GM18951 (cell line): ENCODE measurements at regions not wholly inside any gene's neighbourhood (a gene's known extent, or its start where the extent isn't known, plus 50 kb on each side); places are given as distances from the start of the nearest gene placed in this dataset.
"Not testable (repeated sequence)": the region's sequence is repeated elsewhere in the genome, so short reads cannot be mapped to it uniquely, and the experiment has no call there.

Experiments
- POLR2A ChIP-seq: IDR thresholded peaks from 4 replicates; pipeline ENCODE4 v1.6.1; 2011; ENCODE audit warnings: mild to moderate bottlenecking; ENCODE audit not compliant: insufficient read length, insufficient read depth; ENCODE audit errors: extremely low read depth
- in situ Hi-C: fragments of 300-500 bp; cut with MboI; formaldehyde crosslinking; loops from one replicate; pipeline ENCODE4 v1.12.0; 2022; ENCODE audit warnings: low sequenced_read_pairs, mixed read lengths, inconsistent platforms; ENCODE audit not compliant: unreplicated experiment

DNA sequence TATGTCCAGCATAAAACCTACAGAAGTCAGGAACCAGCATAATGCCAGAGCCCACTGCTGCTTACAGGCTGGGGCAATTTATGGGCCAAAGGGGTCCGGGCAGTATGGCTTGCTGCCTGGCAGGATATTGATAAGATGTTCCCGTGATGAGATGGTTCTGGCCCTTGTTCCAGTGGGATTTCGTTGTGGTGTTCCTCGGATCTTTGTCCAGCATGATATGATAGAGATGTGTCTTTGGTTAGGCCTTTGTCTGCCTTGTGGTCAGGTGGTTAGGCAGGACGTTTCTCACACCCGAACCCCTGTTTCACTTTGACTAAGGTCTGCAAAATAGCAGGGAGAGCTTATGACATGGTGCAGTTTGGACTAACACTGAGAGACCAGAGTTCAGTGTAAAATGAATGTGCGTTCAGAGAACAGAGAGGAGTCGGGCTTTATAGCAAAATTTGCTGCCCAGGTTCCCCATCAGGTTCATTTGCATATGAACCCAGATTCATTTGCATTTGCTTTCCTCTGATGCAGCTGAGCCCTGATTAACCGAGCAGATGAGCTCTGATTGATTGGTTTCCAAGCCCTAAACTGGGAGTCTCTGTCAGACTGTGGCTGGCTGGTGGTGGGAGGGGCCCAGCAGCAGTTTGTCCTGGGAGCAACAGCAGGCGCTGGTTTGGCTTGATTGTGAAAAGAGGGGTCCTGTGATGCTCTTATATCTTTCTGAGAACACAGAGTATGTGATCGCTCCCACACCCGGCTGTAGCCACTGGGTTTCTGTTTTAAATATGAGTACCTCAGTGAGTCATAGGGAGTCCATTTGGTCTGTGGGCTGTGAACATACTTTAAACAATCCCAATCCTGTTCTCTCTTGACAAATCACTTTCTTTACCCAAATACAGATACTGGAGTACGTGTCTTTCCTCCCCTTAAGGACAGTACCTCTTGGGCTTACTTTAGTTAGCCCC lies 156.3 kb upstream of the PZP start:
- no peak for TF ChIP-seq POLR2A
- in situ Hi-C loops, result no loop called here

DNA sequence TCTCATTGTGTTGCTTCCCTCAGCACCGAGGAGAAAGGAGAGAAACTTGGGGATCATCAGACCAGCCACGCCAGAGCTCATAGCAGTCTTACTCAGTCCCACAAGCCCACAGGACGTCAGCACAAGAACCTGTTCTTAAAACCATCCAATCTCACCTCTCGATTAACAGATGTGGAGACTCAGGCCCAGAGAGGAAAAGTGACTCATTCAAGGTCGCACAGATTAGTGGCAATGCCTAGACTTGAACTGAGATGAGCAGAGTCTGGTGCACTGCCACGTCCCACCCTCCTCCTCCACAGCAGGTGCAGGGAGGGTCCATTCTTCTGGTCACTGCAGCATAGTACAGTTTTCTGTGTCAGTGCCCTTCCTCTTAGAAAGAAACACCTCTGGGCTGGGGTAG lies 154.9 kb upstream of the PZP start:
- no peak for TF ChIP-seq POLR2A
- in situ Hi-C loops, result no loop called here

DNA sequence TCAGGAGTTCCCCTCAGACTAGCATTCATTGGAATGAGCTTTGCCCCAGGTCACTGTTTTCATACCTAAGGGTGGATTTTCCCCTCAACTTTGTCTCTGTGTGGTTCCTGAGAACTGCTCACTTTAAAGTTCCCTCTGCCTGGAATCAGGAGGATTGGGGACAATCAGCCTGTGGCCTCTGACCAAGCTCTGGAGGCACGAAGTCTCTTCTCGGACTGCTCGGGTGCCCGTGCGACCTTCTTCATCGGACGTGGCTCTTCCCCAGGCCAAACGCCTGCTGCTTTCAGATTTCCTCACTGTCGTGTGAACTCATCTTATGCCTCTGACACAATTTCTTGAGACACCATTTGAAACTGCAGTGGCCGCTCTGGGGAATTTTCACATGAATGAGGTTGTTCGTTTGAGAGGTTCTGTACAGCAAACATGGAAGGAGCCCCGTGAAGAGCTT lies 153.7 kb upstream of the PZP start:
- in situ Hi-C loops, result no loop called here
- no peak for TF ChIP-seq POLR2A

DNA sequence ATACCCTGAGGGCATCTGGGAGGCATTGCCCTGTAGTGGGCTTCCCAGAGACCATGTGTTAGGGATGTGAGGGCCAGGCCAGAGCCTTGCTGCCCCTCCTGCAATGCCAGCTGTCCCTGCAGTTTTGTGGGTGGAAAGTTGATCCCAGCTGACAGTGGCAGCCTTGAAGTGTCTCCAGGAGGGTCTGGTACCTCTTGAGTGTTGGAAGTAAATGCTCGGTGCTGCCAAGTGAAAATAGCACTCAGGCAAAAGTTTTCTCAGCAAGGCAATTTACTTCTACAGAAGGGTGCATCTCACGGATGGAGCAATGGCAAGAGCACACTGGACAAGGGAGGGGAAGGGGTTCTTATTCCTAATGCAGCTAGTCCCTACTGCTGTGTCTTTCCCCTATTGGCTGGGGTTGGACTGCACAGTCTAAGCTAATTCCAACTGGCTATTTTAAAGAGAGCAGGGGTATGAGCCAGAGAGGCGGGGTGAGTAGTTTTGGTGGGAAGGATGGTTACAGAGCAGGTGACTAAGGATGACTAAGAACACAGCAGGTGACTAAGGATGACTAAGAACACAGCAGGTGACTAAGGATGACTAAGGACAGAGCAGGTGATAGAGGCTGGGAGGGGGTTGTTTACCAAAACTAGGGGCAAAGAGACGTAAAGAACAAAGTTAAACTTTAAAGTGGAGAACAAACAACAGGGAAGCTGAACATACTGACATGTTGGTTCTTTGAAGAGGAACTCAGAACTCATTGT lies 146.0 kb upstream of the PZP start:
- in situ Hi-C loops, result not testable (repeated sequence)

DNA sequence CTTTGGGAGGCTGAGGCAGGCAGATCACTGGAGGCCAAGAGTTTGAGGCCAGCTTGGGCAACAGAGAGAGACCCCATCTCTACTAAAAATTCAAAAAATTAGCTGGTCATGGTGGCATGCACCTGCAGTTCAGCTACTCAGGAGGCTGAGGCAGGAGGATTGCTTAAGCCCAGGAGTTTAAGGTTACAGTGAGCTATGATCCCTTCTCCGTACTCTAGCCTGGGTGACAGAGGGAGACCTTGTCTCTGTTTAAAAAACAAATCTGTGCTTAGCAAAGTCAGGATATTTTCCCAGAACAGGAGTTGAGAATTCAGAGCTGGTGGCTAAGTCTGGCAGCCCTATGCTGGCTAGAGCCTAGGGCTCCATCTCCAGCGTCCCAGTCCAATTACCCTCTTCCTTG lies 142.9 kb upstream of the PZP start:
- no peak for TF ChIP-seq POLR2A
- in situ Hi-C loops, result no loop called here

DNA sequence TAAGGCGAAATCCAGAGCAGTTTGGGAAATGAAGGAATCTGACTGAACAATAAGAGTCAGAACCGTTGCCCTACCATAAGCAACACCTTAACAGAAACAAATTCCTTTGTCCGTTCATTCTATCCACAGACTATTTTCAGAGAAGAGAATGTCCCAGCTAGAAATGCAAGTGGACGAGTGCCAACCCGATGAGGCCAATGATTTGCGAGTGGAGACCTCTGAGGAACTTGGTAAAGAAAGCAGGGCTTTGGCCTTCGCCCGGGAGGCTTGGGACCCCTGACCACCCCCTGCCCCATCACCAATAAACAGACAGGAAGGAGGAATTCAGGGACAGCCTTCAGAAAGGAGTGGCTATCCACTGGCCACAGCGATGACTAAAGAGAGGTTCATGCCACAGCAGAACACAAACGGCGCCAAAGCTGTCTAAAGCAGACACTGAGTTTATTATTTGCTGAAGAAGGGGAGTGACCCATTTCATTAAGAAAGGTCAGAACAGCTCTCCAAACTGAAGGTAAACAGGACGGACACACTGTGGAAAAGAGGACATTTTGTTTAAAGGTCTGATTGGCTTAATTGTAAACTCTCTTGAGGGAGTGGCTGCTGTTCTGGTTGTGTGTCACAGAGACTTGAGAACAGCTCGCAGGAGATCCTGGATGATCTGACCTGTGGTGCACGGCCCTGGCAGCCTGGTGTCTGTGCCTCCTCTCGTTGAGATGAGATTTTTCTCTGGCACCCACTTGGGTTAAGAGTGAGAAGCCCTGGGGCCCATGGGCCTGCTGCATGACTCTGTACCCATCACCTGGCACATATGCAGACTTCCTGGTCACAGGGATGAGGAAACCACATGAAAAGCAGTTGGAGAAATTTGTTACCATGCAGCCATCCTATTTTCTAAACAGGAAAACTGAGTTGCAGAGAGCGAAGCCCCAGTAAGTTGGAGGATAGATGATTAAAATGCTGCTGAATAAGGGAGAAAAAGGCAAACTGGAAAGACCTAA lies 142.0 kb upstream of the PZP start:
- in situ Hi-C loops, result loop anchor here (25.0 kb wide), 1 partner anchor 287 kb away; no protein-coding TSS in a partner anchor
- no peak for TF ChIP-seq POLR2A

DNA sequence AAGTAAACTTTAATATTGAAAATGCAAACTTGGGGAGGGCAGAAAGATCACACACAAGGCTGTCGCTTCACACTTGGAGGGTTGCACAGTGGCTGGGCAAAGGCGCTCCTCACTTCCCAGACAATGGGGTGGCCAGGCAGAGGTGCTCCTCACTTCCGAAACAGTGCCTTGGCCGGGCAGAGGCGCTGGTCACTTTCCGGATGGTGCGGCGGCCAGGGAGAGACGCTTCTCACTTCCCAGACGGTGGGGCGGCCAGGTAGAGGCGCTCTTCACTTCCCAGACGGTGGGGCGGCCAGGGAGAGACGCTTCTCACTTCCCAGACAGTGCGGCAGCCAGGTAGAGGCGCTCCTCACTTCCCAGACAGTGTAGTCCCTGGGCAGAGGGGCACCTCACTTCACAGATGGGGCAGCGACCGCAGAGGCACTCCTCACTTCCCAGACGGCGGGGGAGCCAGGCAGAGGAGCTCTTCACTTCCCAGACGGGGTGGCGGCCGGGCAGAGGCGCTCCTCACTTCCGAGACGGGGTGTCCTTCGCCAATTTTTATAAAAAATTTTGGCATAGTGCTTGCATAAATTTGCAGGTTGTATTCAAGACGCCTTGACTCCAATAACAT lies 140.8 kb upstream of the PZP start:
- no peak for TF ChIP-seq POLR2A
- in situ Hi-C loops, result loop anchor here (25.0 kb wide), 1 partner anchor 288 kb away; no protein-coding TSS in a partner anchor

DNA sequence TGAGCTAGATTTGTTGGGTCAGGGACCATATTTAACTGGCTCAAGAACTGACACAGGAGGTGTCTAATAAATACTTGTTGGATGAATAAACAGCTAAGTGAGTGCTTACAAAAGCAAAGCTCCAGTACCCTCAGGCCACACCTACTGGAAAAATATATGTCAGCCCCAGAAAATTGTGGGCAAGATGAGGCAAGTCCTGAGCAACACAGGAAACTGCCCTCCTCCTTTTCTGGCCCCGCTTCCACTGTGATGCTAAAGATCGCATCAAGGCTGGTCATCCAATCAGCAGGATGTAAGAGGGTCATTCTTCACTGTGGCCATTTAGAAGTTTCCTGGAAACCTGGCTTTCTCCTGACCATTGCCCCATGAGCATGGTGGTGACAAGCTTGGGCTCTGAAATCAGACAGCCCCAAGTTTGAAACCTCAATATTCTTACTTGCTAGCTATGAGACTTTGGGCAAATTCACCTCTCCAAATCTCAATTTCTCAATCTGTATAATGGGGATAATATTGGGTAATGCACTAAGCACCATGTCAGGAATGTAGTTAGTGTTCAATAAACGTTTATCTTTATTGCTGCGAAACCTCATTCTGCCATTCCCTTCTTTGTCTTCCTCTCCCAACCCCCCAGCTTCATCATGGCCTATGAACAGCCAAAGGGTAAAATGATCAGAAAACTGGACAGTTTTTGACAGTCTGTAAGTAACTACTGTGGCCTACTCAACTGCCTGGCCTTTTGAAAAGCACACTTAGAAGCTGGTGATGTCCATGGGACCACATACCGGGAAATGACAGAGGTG lies 139.3 kb upstream of the PZP start:
- no peak for TF ChIP-seq POLR2A
- in situ Hi-C loops, result loop anchor here (25.0 kb wide), 1 partner anchor 290 kb away; no protein-coding TSS in a partner anchor

DNA sequence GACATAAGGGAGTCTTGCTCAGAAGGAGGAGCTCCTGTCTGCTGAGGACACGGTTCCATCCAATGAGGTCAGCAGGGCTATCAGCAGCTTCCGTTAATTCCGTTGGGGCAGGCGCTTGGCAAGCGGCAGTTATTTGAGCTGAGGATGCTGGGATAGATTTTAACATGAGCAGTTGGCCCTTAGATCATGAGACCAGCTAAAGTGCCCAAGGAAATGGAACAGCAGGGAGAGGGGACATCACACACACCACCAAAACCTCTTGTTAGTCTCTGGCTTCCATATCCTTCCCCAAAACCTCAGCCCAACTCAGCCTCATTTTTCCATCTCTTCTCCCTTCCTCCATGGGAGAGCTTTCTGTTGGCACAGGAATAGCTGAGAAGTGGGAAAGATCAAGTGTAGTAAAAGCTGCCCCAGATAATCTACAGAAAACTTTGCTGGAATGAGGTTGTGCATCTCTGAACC lies 138.7 kb upstream of the PZP start:
- no peak for TF ChIP-seq POLR2A
- in situ Hi-C loops, result loop anchor here (25.0 kb wide), 1 partner anchor 290 kb away; no protein-coding TSS in a partner anchor

DNA sequence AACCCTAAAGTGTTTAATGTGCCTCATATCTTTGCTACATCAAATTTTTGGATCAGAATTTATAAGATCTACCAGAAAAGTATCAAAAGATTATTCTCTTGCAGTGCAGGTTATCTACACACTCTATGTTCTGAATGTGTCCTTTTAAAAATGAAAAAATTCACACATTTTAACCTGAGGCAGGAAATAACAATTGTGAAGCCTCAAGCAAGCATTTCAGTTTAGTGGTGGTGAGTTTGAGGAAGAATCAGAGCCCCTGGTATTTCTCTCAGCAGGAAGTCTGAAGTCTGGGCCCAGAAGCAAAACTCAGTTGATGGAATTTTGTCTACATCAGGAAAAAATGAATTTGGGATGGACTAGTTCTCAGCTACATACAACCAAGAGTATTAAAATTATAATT lies 137.0 kb upstream of the PZP start:
- TF ChIP-seq POLR2A, result no peak
- in situ Hi-C loops, result loop anchor here (25.0 kb wide), 1 partner anchor 292 kb away; no protein-coding TSS in a partner anchor

DNA sequence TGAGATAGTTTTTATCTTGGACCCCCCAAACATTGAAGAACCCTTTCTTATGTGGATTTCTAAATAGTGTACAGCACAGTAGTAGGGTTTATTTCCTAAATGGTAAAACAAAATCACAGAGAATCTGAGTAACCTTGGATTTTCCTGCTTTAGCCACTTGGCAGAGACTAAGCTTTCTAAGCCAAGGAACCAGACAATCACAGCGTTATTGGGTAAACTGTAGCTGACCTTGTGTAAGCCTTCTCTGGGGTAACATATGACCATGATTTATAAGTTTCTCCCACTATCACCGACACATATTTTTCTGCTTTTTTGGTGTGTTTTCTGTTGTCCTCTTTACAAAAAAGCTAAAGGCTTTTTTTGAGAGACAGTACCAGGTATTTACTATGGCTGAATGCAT lies 136.3 kb upstream of the PZP start:
- TF ChIP-seq POLR2A, result no peak
- in situ Hi-C loops, result loop anchor here (25.0 kb wide), 1 partner anchor 293 kb away; no protein-coding TSS in a partner anchor
